GM23248 (cell line): ENCODE measurements at regions not wholly inside any gene's neighbourhood (a gene's known extent, or its start where the extent isn't known, plus 50 kb on each side); places are given as distances from the start of the nearest gene placed in this dataset.

Source experiments
- EZH2 ChIP-seq: fragments of 200-600 bp; sonication (generic); IDR thresholded peaks from 2 replicates; pipeline ENCODE4 v1.6.1; 2018; ENCODE audit warnings: antibody characterized with exemption, mild to moderate bottlenecking; ENCODE audit not compliant: insufficient read depth, poor library complexity, severe bottlenecking
- EZH2phosphoT487 ChIP-seq: fragments of 200-600 bp; sonication (generic); IDR thresholded peaks from 2 replicates; pipeline ENCODE4 v1.6.1; 2018; ENCODE audit warnings: antibody characterized with exemption, moderate library complexity, mild to moderate bottlenecking, low read depth; ENCODE audit not compliant: insufficient read depth

- TF ChIP-seq EZH2 (no peak), EZH2phosphoT487 (no peak)
Measured at GRCh38 chr4:159685340-159686092, 582.6 kb downstream of the RAPGEF2 start.
